CD4-positive, alpha-beta T cell treated with Interferon gamma for 1 hour (primary cell): ENCODE measurements at regions not wholly inside any gene's neighbourhood (a gene's known extent, or its start where the extent isn't known, plus 50 kb on each side); places are given as distances from the start of the nearest gene placed in this dataset.

Experiments
- DNase-seq: peaks from one replicate; pipeline ENCODE4 v3.0.0-alpha.2; 2020

- no peak for DNase-seq
Measured at GRCh38 chr12:125272383-125272933, 207.2 kb downstream of the AACS start.

- no peak for DNase-seq
Measured at GRCh38 chr12:125276567-125276966, 211.3 kb downstream of the AACS start.

- DNase-seq: no peak
Measured at GRCh38 chr12:125280482-125281377, 215.5 kb downstream of the AACS start.

- no peak for DNase-seq
Measured at GRCh38 chr12:125282921-125283320, 217.7 kb downstream of the AACS start.

GRCh38 chr12:125283521-125283920 lies 218.3 kb downstream of the AACS start:
- DNase-seq: no peak

- no peak for DNase-seq
Measured at GRCh38 chr12:125284087-125284486, 218.9 kb downstream of the AACS start.

GRCh38 chr12:125284945-125285685 lies 219.9 kb downstream of the AACS start:
- DNase-seq: no peak

- DNase-seq: no peak
Measured at GRCh38 chr12:125286005-125286727, 220.9 kb downstream of the AACS start.

- no peak for DNase-seq
Measured at GRCh38 chr12:125287155-125287847, 222.1 kb downstream of the AACS start.

- no peak for DNase-seq
Measured at GRCh38 chr12:125288931-125289928, 224.0 kb downstream of the AACS start.

- no peak for DNase-seq
Measured at GRCh38 chr12:125289970-125290369, 224.7 kb downstream of the AACS start.

- no peak for DNase-seq
Measured at GRCh38 chr12:125292700-125293099, 227.5 kb downstream of the AACS start.

GRCh38 chr12:125295550-125295949 lies 230.3 kb downstream of the AACS start:
- DNase-seq: no peak

- no peak for DNase-seq
Measured at GRCh38 chr12:125296701-125297100, 231.5 kb downstream of the AACS start.

- DNase-seq: no peak
Measured at GRCh38 chr12:125299840-125300239, 234.6 kb downstream of the AACS start.

- no peak for DNase-seq
Measured at GRCh38 chr12:125300249-125300648, 235.0 kb downstream of the AACS start.

- no peak for DNase-seq
Measured at GRCh38 chr12:125303337-125303736, 238.1 kb downstream of the AACS start.

- no peak for DNase-seq
Measured at GRCh38 chr12:125304029-125304428, 238.8 kb downstream of the AACS start.

- DNase-seq: no peak
Measured at GRCh38 chr12:125305231-125305630, 240.0 kb downstream of the AACS start.

GRCh38 chr12:125310461-125310860 lies 245.2 kb downstream of the AACS start:
- no peak for DNase-seq

- no peak for DNase-seq
Measured at GRCh38 chr12:125311050-125311449, 245.8 kb downstream of the AACS start.
